DMS53 treated with DMSO at 0.1 percent for 48 hours (cell line): ENCODE measurements at regions not wholly inside any gene's neighbourhood (a gene's known extent, or its start where the extent isn't known, plus 50 kb on each side); places are given as distances from the start of the nearest gene placed in this dataset.
"Not testable (repeated sequence)": the region's sequence is repeated elsewhere in the genome, so short reads cannot be mapped to it uniquely, and the experiment has no call there.

ENCODE experiments used
- DNase-seq: peaks from one replicate; lab custom pipeline; 2025; ENCODE audit not compliant: unreplicated experiment; lab: John Stamatoyannopoulos, UW

- no peak for DNase-seq
These were observed 78.5 kb upstream of the SGIP1 start for GRCh38 chr1:66455446-66455845.

GRCh38 chr1:66460776-66461175 lies 73.2 kb upstream of the SGIP1 start:
- DNase-seq = no peak

GRCh38 chr1:66462313-66462712 lies 71.6 kb upstream of the SGIP1 start:
- no peak for DNase-seq

- DNase-seq = no peak
These were observed 69.6 kb upstream of the SGIP1 start for GRCh38 chr1:66464351-66464750.

GRCh38 chr1:66464802-66465201 lies 69.2 kb upstream of the SGIP1 start:
- no peak for DNase-seq

- not testable (repeated sequence) for DNase-seq
These were observed 67.3 kb upstream of the SGIP1 start for GRCh38 chr1:66466695-66467094.

GRCh38 chr1:66468722-66469121 lies 65.2 kb upstream of the SGIP1 start:
- no peak for DNase-seq

- no peak for DNase-seq
These were observed 58.0 kb upstream of the SGIP1 start for GRCh38 chr1:66475940-66476339.

- DNase-seq = no peak
These were observed 57.2 kb upstream of the SGIP1 start for GRCh38 chr1:66476774-66477173.

- DNase-seq = no peak
These were observed 55.8 kb upstream of the SGIP1 start for GRCh38 chr1:66478116-66478515.

- no peak for DNase-seq
These were observed 53.8 kb upstream of the SGIP1 start for GRCh38 chr1:66480162-66480561.

GRCh38 chr1:66481215-66481614 lies 52.7 kb upstream of the SGIP1 start:
- peak; percentile 82 for DNase-seq
